ENCODE measurements at regions not wholly inside any gene's neighbourhood (a gene's known extent, or its start where the extent isn't known, plus 50 kb on each side); places are given as distances from the start of the nearest gene placed in this dataset.

- DNase-seq (ENCODE audit: low read depth): no peak
These were observed 93.1 kb upstream of the SPON1 start for GRCh38 chr11:13869398-13869886.

GRCh38 chr11:13874597-13874996 is 87.9 kb upstream of the SPON1 start:
- DNase-seq (ENCODE audit: low read depth): no peak

- no peak for DNase-seq (ENCODE audit: low read depth)
These were observed 86.9 kb upstream of the SPON1 start for GRCh38 chr11:13875643-13876042.

GRCh38 chr11:13876423-13876822 is 86.1 kb upstream of the SPON1 start:
- DNase-seq (ENCODE audit: low read depth): no peak

- no peak for DNase-seq (ENCODE audit: low read depth)
These were observed 84.4 kb upstream of the SPON1 start for GRCh38 chr11:13878077-13878476.

- DNase-seq (ENCODE audit: low read depth): peak; percentile 71
These were observed 81.9 kb upstream of the SPON1 start for GRCh38 chr11:13880634-13881033.

GRCh38 chr11:13881226-13881905 is 81.2 kb upstream of the SPON1 start:
- DNase-seq (ENCODE audit: low read depth): no peak

GRCh38 chr11:13883042-13883441 is 79.5 kb upstream of the SPON1 start:
- DNase-seq (ENCODE audit: low read depth): peak; percentile 41

- no peak for DNase-seq (ENCODE audit: low read depth)
These were observed 78.9 kb upstream of the SPON1 start for GRCh38 chr11:13883589-13883988.

- DNase-seq (ENCODE audit: low read depth): peak; percentile 92
These were observed 78.2 kb upstream of the SPON1 start for GRCh38 chr11:13884158-13884799.

- no peak for DNase-seq (ENCODE audit: low read depth)
These were observed 77.4 kb upstream of the SPON1 start for GRCh38 chr11:13885083-13885482.

GRCh38 chr11:13889552-13890249 is 72.8 kb upstream of the SPON1 start:
- DNase-seq (ENCODE audit: low read depth): peak; percentile 81

GRCh38 chr11:13891911-13892310 is 70.6 kb upstream of the SPON1 start:
- no peak for DNase-seq (ENCODE audit: low read depth)

GRCh38 chr11:13896175-13896980 is 66.1 kb upstream of the SPON1 start:
- peak; percentile 96 for DNase-seq (ENCODE audit: low read depth)

GRCh38 chr11:13896981-13897353 is 65.6 kb upstream of the SPON1 start:
- DNase-seq (ENCODE audit: low read depth): no peak

GRCh38 chr11:13897646-13898276 is 64.8 kb upstream of the SPON1 start:
- no peak for DNase-seq (ENCODE audit: low read depth)

GRCh38 chr11:13899603-13900002 is 62.9 kb upstream of the SPON1 start:
- peak; percentile 46 for DNase-seq (ENCODE audit: low read depth)

- DNase-seq (ENCODE audit: low read depth): no peak
These were observed 60.0 kb upstream of the SPON1 start for GRCh38 chr11:13902523-13902922.

- no peak for DNase-seq (ENCODE audit: low read depth)
These were observed 57.3 kb upstream of the SPON1 start for GRCh38 chr11:13905137-13905781.

- no peak for DNase-seq (ENCODE audit: low read depth)
These were observed 54.8 kb upstream of the SPON1 start for GRCh38 chr11:13907678-13908077.

GRCh38 chr11:13908535-13908934 is 54.0 kb upstream of the SPON1 start:
- DNase-seq (ENCODE audit: low read depth): no peak
